IMR-90 (cell line): ENCODE measurements at regions not wholly inside any gene's neighbourhood (a gene's known extent, or its start where the extent isn't known, plus 50 kb on each side); places are given as distances from the start of the nearest gene placed in this dataset.

Experiments
- ATAC-seq: fragments of 200-7000 bp; cut with Tn5 transposase; 2 replicates; pipeline ENCODE4 v1.9.1; 2020; ENCODE audit warnings: low read depth, mild to moderate bottlenecking, moderate library complexity
- BruUV-seq: library from RNA; stranded (reverse); fragments of 400-500 nt; replicated peaks from 2 replicates; lab custom pipeline; 2021; lab: Mats Ljungman, UMichigan
- CTCF ChIA-PET: fragments of 300-600 bp; formaldehyde crosslinking; extraction: SDS; loops from one replicate; lab custom pipeline; 2021; ENCODE audit warnings: antibody characterized with exemption; lab: Yijun Ruan, JAX
- POLR2A ChIA-PET: fragments of 300-600 bp; sonication (Branson Sonifier 250); formaldehyde crosslinking; loops from one replicate; lab custom pipeline; 2022; ENCODE audit warnings: antibody characterized with exemption; ENCODE audit not compliant: unreplicated experiment; lab: Charles Lee
- DNase-seq: peaks from one replicate; pipeline ENCODE4 v3.0.0; 2013
- H2AFZ ChIP-seq: replicated peaks from 2 replicates; pipeline ENCODE3; 2013; ENCODE audit warnings: low read length, mild to moderate bottlenecking; ENCODE audit not compliant: poor library complexity
- H2AK5ac ChIP-seq: 2 replicates; pipeline ENCODE4 v1.6.1; 2013; ENCODE audit warnings: low read depth, low read length, inconsistent platforms
- H2AK9ac ChIP-seq: replicated peaks from 2 replicates; pipeline ENCODE3; 2013; ENCODE audit warnings: mild to moderate bottlenecking, low read depth, low read length, moderate library complexity; ENCODE audit not compliant: poor library complexity
- H2BK120ac ChIP-seq: 2 replicates; pipeline ENCODE4 v1.6.1; 2013; ENCODE audit warnings: low read depth, low read length, inconsistent platforms
- H2BK15ac ChIP-seq: 3 replicates; pipeline ENCODE4 v1.6.1; 2013; ENCODE audit warnings: low read depth, low read length, inconsistent platforms
- H2BK20ac ChIP-seq: 2 replicates; pipeline ENCODE4 v1.6.1; 2013; ENCODE audit warnings: low read depth, mild to moderate bottlenecking, inconsistent platforms, low read length, moderate library complexity
- H2BK5ac ChIP-seq: 2 replicates; pipeline ENCODE4 v1.6.1; 2013; ENCODE audit warnings: mild to moderate bottlenecking, low read depth, low read length, inconsistent platforms; ENCODE audit not compliant: poor library complexity, severe bottlenecking
- H3K14ac ChIP-seq: replicated peaks from 2 replicates; pipeline ENCODE4 v1.6.1; 2013; ENCODE audit warnings: low read depth, low read length, inconsistent platforms
- H3K18ac ChIP-seq: 2 replicates; pipeline ENCODE4 v1.6.1; 2013; ENCODE audit warnings: low read depth, low read length, control low read depth
- H3K23ac ChIP-seq: 2 replicates; pipeline ENCODE4 v1.6.1; 2013; ENCODE audit warnings: low read depth, low read length, inconsistent platforms
- H3K27ac ChIP-seq: 2 replicates; pipeline ENCODE4 v1.5.1; 2013; ENCODE audit warnings: mild to moderate bottlenecking, control low read depth, low read length; ENCODE audit not compliant: insufficient read depth
- H3K27me3 ChIP-seq: 2 replicates; pipeline ENCODE4 v1.6.1; 2013; ENCODE audit warnings: low read length; ENCODE audit not compliant: control insufficient read depth, insufficient read depth
- H3K36me3 ChIP-seq: 2 replicates; pipeline ENCODE4 v1.6.1; 2013; ENCODE audit warnings: low read length, mixed read lengths; ENCODE audit not compliant: control insufficient read depth, insufficient read depth
- H3K4ac ChIP-seq: 2 replicates; pipeline ENCODE4 v1.6.1; 2013; ENCODE audit warnings: low read depth, low read length, inconsistent platforms
- H3K4me1 ChIP-seq: 2 replicates; pipeline ENCODE4 v1.6.1; 2013; ENCODE audit warnings: low read length, mixed read lengths; ENCODE audit not compliant: control insufficient read depth, insufficient read depth
- H3K4me2 ChIP-seq: 2 replicates; pipeline ENCODE4 v1.6.1; 2013; ENCODE audit warnings: low read depth, mild to moderate bottlenecking, control low read depth, low read length, moderate library complexity
- H3K4me3 ChIP-seq: 2 replicates; pipeline ENCODE4 v1.5.1; 2013; ENCODE audit warnings: low read depth, mild to moderate bottlenecking, control low read depth, low read length, moderate library complexity; ENCODE audit not compliant: insufficient read depth
- H3K56ac ChIP-seq: 2 replicates; pipeline ENCODE4 v1.6.1; 2013; ENCODE audit warnings: low read length, inconsistent platforms; ENCODE audit not compliant: insufficient read depth; ENCODE audit errors: extremely low read depth
- H3K79me1 ChIP-seq, 2 experiments: 2 replicates each; pipeline ENCODE4 v1.6.1; 2013; ENCODE audit warnings: low read length in 2 of 2, inconsistent platforms in 1 of 2, low read depth in 1 of 2
- H3K9ac ChIP-seq: 2 replicates; pipeline ENCODE4 v1.6.1; 2013; ENCODE audit warnings: low read depth, low read length, control low read depth
- H3K9me1 ChIP-seq: 2 replicates; pipeline ENCODE4 v1.6.1; 2013; ENCODE audit warnings: low read length, inconsistent platforms; ENCODE audit not compliant: insufficient read depth
- H3K9me3 ChIP-seq: 2 replicates; pipeline ENCODE4 v1.6.1; 2013; ENCODE audit warnings: low read length; ENCODE audit not compliant: control insufficient read depth, insufficient read depth
- H4K20me1 ChIP-seq: 2 replicates; pipeline ENCODE4 v1.6.1; 2013; ENCODE audit warnings: low read length, inconsistent platforms; ENCODE audit not compliant: insufficient read depth
- H4K5ac ChIP-seq: 2 replicates; pipeline ENCODE4 v1.6.1; 2013; ENCODE audit warnings: mild to moderate bottlenecking, low read depth, low read length, control low read depth
- H4K8ac ChIP-seq, 2 experiments: 2 replicates each; pipeline ENCODE4 v1.6.1; 2013; ENCODE audit warnings: low read depth in 2 of 2, low read length in 2 of 2, control low read depth in 1 of 2, inconsistent platforms in 1 of 2
- H4K91ac ChIP-seq: 2 replicates; pipeline ENCODE4 v1.6.1; 2013; ENCODE audit warnings: low read depth, low read length, inconsistent platforms; ENCODE audit not compliant: insufficient read depth
- BHLHE40 ChIP-seq: fragments of 150-350 bp; IDR thresholded peaks from 2 replicates; pipeline ENCODE4 v1.6.1; 2016; ENCODE audit warnings: mild to moderate bottlenecking, low read depth, low read length
- CHD1 ChIP-seq: IDR thresholded peaks from 2 replicates; pipeline ENCODE4 v1.6.1; 2012; ENCODE audit warnings: low read depth, low read length, improper control_type of control experiment
- CTCF ChIP-seq: conservative IDR thresholded peaks from 2 replicates; pipeline ENCODE4 v1.5.1; 2012; ENCODE audit warnings: mild to moderate bottlenecking, low read depth, low read length, improper control_type of control experiment
- FOS ChIP-seq: fragments of 150-350 bp; IDR thresholded peaks from 2 replicates; pipeline ENCODE4 v1.6.1; 2016; ENCODE audit warnings: low read depth, low read length
- MAFK ChIP-seq: IDR thresholded peaks from 2 replicates; pipeline ENCODE4 v1.6.1; 2012; ENCODE audit warnings: low read depth, low read length, improper control_type of control experiment
- MXI1 ChIP-seq: IDR thresholded peaks from 2 replicates; pipeline ENCODE4 v1.6.1; 2012; ENCODE audit warnings: low read depth, mild to moderate bottlenecking, low read length, moderate library complexity, borderline replicate concordance
- NFE2L2 ChIP-seq: fragments of 150-350 bp; IDR thresholded peaks from 2 replicates; pipeline ENCODE4 v1.6.1; 2016; ENCODE audit warnings: low read depth, mild to moderate bottlenecking, low read length
- RAD21 ChIP-seq: IDR thresholded peaks from 2 replicates; pipeline ENCODE4 v1.6.1; 2012; ENCODE audit warnings: low read length, improper control_type of control experiment
- RCOR1 ChIP-seq: IDR thresholded peaks from 2 replicates; pipeline ENCODE4 v1.6.1; 2012; ENCODE audit warnings: mild to moderate bottlenecking, low read length, improper control_type of control experiment; ENCODE audit not compliant: insufficient replicate concordance
- RFX5 ChIP-seq: IDR thresholded peaks from 2 replicates; pipeline ENCODE4 v1.8.0; 2012; ENCODE audit warnings: low read depth, mild to moderate bottlenecking, low read length, moderate library complexity
- SMC3 ChIP-seq: fragments of 150-350 bp; IDR thresholded peaks from 2 replicates; pipeline ENCODE4 v1.6.1; 2016; ENCODE audit warnings: low read depth, mild to moderate bottlenecking, antibody characterized with exemption, low read length, moderate library complexity
- WGBS, 2 experiments: methylation state at CpG; one replicate each; pipeline versions ENCODE4 v1.1.5 to v1.1.7; 2013; ENCODE audit warnings: missing lambda C conversion rate in 2 of 2; ENCODE audit not compliant: insufficient read length in 1 of 2; ENCODE audit errors: extremely low coverage in 2 of 2; 5-methylcytosine and 5-hydroxymethylcytosine counted together
- dilution Hi-C: fragments of 300-500 bp; cut with HindIII; formaldehyde crosslinking; loops from one replicate; pipeline ENCODE4 v1.14.3; 2018; ENCODE audit warnings: low sequenced_read_pairs; ENCODE audit not compliant: unreplicated experiment
- in situ Hi-C: fragments of 300-500 bp; cut with MboI; formaldehyde crosslinking; loops from 3 replicates; pipeline ENCODE4 v1.14.3; 2019; ENCODE audit warnings: low sequenced_read_pairs, inconsistent platforms, mixed read lengths
- intact Hi-C: fragments of 100-400 bp; cut with micrococcal nuclease; formaldehyde crosslinking; loops from 2 replicates; pipeline ENCODE4 v1.10.0; 2022
- TF ChIP-seq, protein P1 (sequence below): fragments of 150-350 bp; IDR thresholded peaks from 2 replicates; pipeline ENCODE4 v1.6.1; 2017; ENCODE audit warnings: mild to moderate bottlenecking, antibody characterized with exemption, low read length, low read depth
- TF ChIP-seq, protein P2 (sequence below): fragments of 150-350 bp; IDR thresholded peaks from 2 replicates; pipeline ENCODE4 v1.6.1; 2016; ENCODE audit warnings: low read depth, mild to moderate bottlenecking, low read length, moderate library complexity, borderline replicate concordance

GRCh38 chr12:113766131-113766878, 199.8 kb downstream of the RBM19 start:
- H2AK9ac ChIP-seq = peak overlapping the region; percentile 56
- H3K9me1 ChIP-seq = peaks cover 4% of the 10 kb centered on the region; the same call in 1 of the 2 replicates
- no peak overlapping the region for H2BK5ac ChIP-seq
- H3K14ac ChIP-seq = no peak overlapping the region
- no peak overlapping the region for H3K23ac ChIP-seq
- TF ChIP-seq MAFK (no peak), RCOR1 (no peak), RAD21 (no peak), NFE2L2 (no peak), FOS (no peak), MXI1 (no peak), CTCF (no peak), BHLHE40 (no peak), SMC3 (no peak), CHD1 (no peak), RFX5 (no peak)
- TF ChIP-seq, protein P1, sequence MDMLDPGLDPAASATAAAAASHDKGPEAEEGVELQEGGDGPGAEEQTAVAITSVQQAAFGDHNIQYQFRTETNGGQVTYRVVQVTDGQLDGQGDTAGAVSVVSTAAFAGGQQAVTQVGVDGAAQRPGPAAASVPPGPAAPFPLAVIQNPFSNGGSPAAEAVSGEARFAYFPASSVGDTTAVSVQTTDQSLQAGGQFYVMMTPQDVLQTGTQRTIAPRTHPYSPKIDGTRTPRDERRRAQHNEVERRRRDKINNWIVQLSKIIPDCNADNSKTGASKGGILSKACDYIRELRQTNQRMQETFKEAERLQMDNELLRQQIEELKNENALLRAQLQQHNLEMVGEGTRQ = no peak
- TF ChIP-seq, protein P2, sequence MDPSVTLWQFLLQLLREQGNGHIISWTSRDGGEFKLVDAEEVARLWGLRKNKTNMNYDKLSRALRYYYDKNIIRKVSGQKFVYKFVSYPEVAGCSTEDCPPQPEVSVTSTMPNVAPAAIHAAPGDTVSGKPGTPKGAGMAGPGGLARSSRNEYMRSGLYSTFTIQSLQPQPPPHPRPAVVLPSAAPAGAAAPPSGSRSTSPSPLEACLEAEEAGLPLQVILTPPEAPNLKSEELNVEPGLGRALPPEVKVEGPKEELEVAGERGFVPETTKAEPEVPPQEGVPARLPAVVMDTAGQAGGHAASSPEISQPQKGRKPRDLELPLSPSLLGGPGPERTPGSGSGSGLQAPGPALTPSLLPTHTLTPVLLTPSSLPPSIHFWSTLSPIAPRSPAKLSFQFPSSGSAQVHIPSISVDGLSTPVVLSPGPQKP = no peak
- no peak overlapping the region for H3K27ac ChIP-seq
- H2BK20ac ChIP-seq = no peak overlapping the region; the same call in 1 of the 2 replicates
- DNase-seq (no peak), ATAC-seq (no peak)
- peak overlapping the region; percentile 45; the same call in 1 of the 2 replicates for H2AK5ac ChIP-seq
- H4K91ac ChIP-seq = no peak overlapping the region
- no peak overlapping the region for H3K4me3 ChIP-seq
- H3K18ac ChIP-seq = no peak overlapping the region
- no peak overlapping the region for H4K5ac ChIP-seq
- H2BK120ac ChIP-seq = no peak overlapping the region
- no peak overlapping the region for H3K4ac ChIP-seq
- 50% methylated on average over 1 of the region's 36 CpGs; no CpG with 5 or more reads in 1 of the 2 experiments for WGBS, 2 experiments
- no peak overlapping the region for H4K8ac ChIP-seq
- POLR2A ChIA-PET = no interaction called here
- no peaks in the 10 kb centered on the region for H3K9me3 ChIP-seq
- no TSS peak for BruUV-seq
- dilution Hi-C loops = no loop called here
- in situ Hi-C loops = no loop called here
- H3K4me1 ChIP-seq = peaks cover 5% of the 10 kb centered on the region
- H3K79me1 ChIP-seq = no peaks in the 10 kb centered on the region
- no peak overlapping the region for H3K9ac ChIP-seq
- no peak overlapping the region for H2BK15ac ChIP-seq
- CTCF ChIA-PET = no interaction called here
- peak overlapping the region; percentile 83 for H2AFZ ChIP-seq
- no peaks in the 10 kb centered on the region for H3K36me3 ChIP-seq
- no peaks in the 10 kb centered on the region for H4K20me1 ChIP-seq
- intact Hi-C loops = no loop called here
- H3K56ac ChIP-seq = no peak overlapping the region
- peaks cover 18% of the 10 kb centered on the region for H3K27me3 ChIP-seq
- H3K4me2 ChIP-seq = no peak overlapping the region
